Body of pancreas (tissue), 4 donors: ENCODE measurements at regions not wholly inside any gene's neighbourhood (a gene's known extent, or its start where the extent isn't known, plus 50 kb on each side); places are given as distances from the start of the nearest gene placed in this dataset.

Experiments used
- CTCF ChIP-seq, 7 experiments: fragments of 450-650 bp in 4 of 7; fragments of 200-600 bp in 3 of 7; sonication (generic) in 3 of 7; IDR thresholded peaks; one replicate each; pipeline ENCODE4 v1.5.1; 2016 to 2019; ENCODE audit warnings: antibody characterized with exemption in 7 of 7
- POLR2A ChIP-seq, 3 donors: fragments of 450-650 bp; IDR thresholded peaks; one replicate each; pipeline ENCODE4 v1.6.1; 2016; ENCODE audit warnings: antibody characterized with exemption in 3 of 3, mild to moderate bottlenecking in 2 of 3

DNA sequence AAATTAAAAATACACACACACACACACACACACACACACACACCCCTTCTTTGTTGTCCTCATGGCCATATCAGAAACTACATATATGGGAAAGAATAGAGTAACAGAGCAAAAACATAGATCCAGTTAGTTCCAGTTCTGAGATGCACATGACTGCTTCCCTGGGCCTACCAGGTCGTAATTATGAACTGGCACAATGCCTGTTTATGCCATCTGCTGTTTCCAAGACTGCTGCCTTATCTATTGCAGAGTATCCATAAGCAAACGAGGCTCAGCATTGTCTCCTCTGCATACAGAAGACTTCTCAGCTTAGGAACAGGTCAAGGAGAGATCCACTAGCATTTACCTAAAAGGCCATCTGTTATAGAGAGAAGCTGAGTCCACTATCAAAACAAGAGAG, 789.0 kb downstream of the TECRL start:
- no peak for TF ChIP-seq CTCF (IDR thresholded peaks at IDR 0.05)
- TF ChIP-seq POLR2A (IDR thresholded peaks at IDR 0.05): no peak
